IMR-90 (cell line): ENCODE measurements at regions not wholly inside any gene's neighbourhood (a gene's known extent, or its start where the extent isn't known, plus 50 kb on each side); places are given as distances from the start of the nearest gene placed in this dataset.

ENCODE experiments used
- ATAC-seq: fragments of 200-7000 bp; cut with Tn5 transposase; 2 replicates; pipeline ENCODE4 v1.9.1; 2020; ENCODE audit warnings: low read depth, mild to moderate bottlenecking, moderate library complexity
- BruUV-seq: library from RNA; stranded (reverse); fragments of 400-500 nt; replicated peaks from 2 replicates; lab custom pipeline; 2021; lab: Mats Ljungman, UMichigan
- CTCF ChIA-PET: fragments of 300-600 bp; formaldehyde crosslinking; extraction: SDS; loops from one replicate; lab custom pipeline; 2021; ENCODE audit warnings: antibody characterized with exemption; lab: Yijun Ruan, JAX
- POLR2A ChIA-PET: fragments of 300-600 bp; sonication (Branson Sonifier 250); formaldehyde crosslinking; loops from one replicate; lab custom pipeline; 2022; ENCODE audit warnings: antibody characterized with exemption; ENCODE audit not compliant: unreplicated experiment; lab: Charles Lee
- DNase-seq: peaks from one replicate; pipeline ENCODE4 v3.0.0; 2013
- H2AFZ ChIP-seq: replicated peaks from 2 replicates; pipeline ENCODE3; 2013; ENCODE audit warnings: low read length, mild to moderate bottlenecking; ENCODE audit not compliant: poor library complexity
- H2AK5ac ChIP-seq: 2 replicates; pipeline ENCODE4 v1.6.1; 2013; ENCODE audit warnings: low read depth, low read length, inconsistent platforms
- H2AK9ac ChIP-seq: replicated peaks from 2 replicates; pipeline ENCODE3; 2013; ENCODE audit warnings: mild to moderate bottlenecking, low read depth, low read length, moderate library complexity; ENCODE audit not compliant: poor library complexity
- H2BK120ac ChIP-seq: 2 replicates; pipeline ENCODE4 v1.6.1; 2013; ENCODE audit warnings: low read depth, low read length, inconsistent platforms
- H2BK15ac ChIP-seq: 3 replicates; pipeline ENCODE4 v1.6.1; 2013; ENCODE audit warnings: low read depth, low read length, inconsistent platforms
- H2BK20ac ChIP-seq: 2 replicates; pipeline ENCODE4 v1.6.1; 2013; ENCODE audit warnings: low read depth, mild to moderate bottlenecking, inconsistent platforms, low read length, moderate library complexity
- H2BK5ac ChIP-seq: 2 replicates; pipeline ENCODE4 v1.6.1; 2013; ENCODE audit warnings: mild to moderate bottlenecking, low read depth, low read length, inconsistent platforms; ENCODE audit not compliant: poor library complexity, severe bottlenecking
- H3K14ac ChIP-seq: replicated peaks from 2 replicates; pipeline ENCODE4 v1.6.1; 2013; ENCODE audit warnings: low read depth, low read length, inconsistent platforms
- H3K18ac ChIP-seq: 2 replicates; pipeline ENCODE4 v1.6.1; 2013; ENCODE audit warnings: low read depth, low read length, control low read depth
- H3K23ac ChIP-seq: 2 replicates; pipeline ENCODE4 v1.6.1; 2013; ENCODE audit warnings: low read depth, low read length, inconsistent platforms
- H3K27ac ChIP-seq: 2 replicates; pipeline ENCODE4 v1.5.1; 2013; ENCODE audit warnings: mild to moderate bottlenecking, control low read depth, low read length; ENCODE audit not compliant: insufficient read depth
- H3K27me3 ChIP-seq: 2 replicates; pipeline ENCODE4 v1.6.1; 2013; ENCODE audit warnings: low read length; ENCODE audit not compliant: control insufficient read depth, insufficient read depth
- H3K36me3 ChIP-seq: 2 replicates; pipeline ENCODE4 v1.6.1; 2013; ENCODE audit warnings: low read length, mixed read lengths; ENCODE audit not compliant: control insufficient read depth, insufficient read depth
- H3K4ac ChIP-seq: 2 replicates; pipeline ENCODE4 v1.6.1; 2013; ENCODE audit warnings: low read depth, low read length, inconsistent platforms
- H3K4me1 ChIP-seq: 2 replicates; pipeline ENCODE4 v1.6.1; 2013; ENCODE audit warnings: low read length, mixed read lengths; ENCODE audit not compliant: control insufficient read depth, insufficient read depth
- H3K4me2 ChIP-seq: 2 replicates; pipeline ENCODE4 v1.6.1; 2013; ENCODE audit warnings: low read depth, mild to moderate bottlenecking, control low read depth, low read length, moderate library complexity
- H3K4me3 ChIP-seq: 2 replicates; pipeline ENCODE4 v1.5.1; 2013; ENCODE audit warnings: low read depth, mild to moderate bottlenecking, control low read depth, low read length, moderate library complexity; ENCODE audit not compliant: insufficient read depth
- H3K56ac ChIP-seq: 2 replicates; pipeline ENCODE4 v1.6.1; 2013; ENCODE audit warnings: low read length, inconsistent platforms; ENCODE audit not compliant: insufficient read depth; ENCODE audit errors: extremely low read depth
- H3K79me1 ChIP-seq, 2 experiments: 2 replicates each; pipeline ENCODE4 v1.6.1; 2013; ENCODE audit warnings: low read length in 2 of 2, inconsistent platforms in 1 of 2, low read depth in 1 of 2
- H3K9ac ChIP-seq: 2 replicates; pipeline ENCODE4 v1.6.1; 2013; ENCODE audit warnings: low read depth, low read length, control low read depth
- H3K9me1 ChIP-seq: 2 replicates; pipeline ENCODE4 v1.6.1; 2013; ENCODE audit warnings: low read length, inconsistent platforms; ENCODE audit not compliant: insufficient read depth
- H3K9me3 ChIP-seq: 2 replicates; pipeline ENCODE4 v1.6.1; 2013; ENCODE audit warnings: low read length; ENCODE audit not compliant: control insufficient read depth, insufficient read depth
- H4K20me1 ChIP-seq: 2 replicates; pipeline ENCODE4 v1.6.1; 2013; ENCODE audit warnings: low read length, inconsistent platforms; ENCODE audit not compliant: insufficient read depth
- H4K5ac ChIP-seq: 2 replicates; pipeline ENCODE4 v1.6.1; 2013; ENCODE audit warnings: mild to moderate bottlenecking, low read depth, low read length, control low read depth
- H4K8ac ChIP-seq, 2 experiments: 2 replicates each; pipeline ENCODE4 v1.6.1; 2013; ENCODE audit warnings: low read depth in 2 of 2, low read length in 2 of 2, control low read depth in 1 of 2, inconsistent platforms in 1 of 2
- H4K91ac ChIP-seq: 2 replicates; pipeline ENCODE4 v1.6.1; 2013; ENCODE audit warnings: low read depth, low read length, inconsistent platforms; ENCODE audit not compliant: insufficient read depth
- CHD1 ChIP-seq: IDR thresholded peaks from 2 replicates; pipeline ENCODE4 v1.6.1; 2012; ENCODE audit warnings: low read depth, low read length, improper control_type of control experiment
- NFE2L2 ChIP-seq: fragments of 150-350 bp; IDR thresholded peaks from 2 replicates; pipeline ENCODE4 v1.6.1; 2016; ENCODE audit warnings: low read depth, mild to moderate bottlenecking, low read length
- WGBS, 2 experiments: methylation state at CpG; one replicate each; pipeline versions ENCODE4 v1.1.5 to v1.1.7; 2013; ENCODE audit warnings: missing lambda C conversion rate in 2 of 2; ENCODE audit not compliant: insufficient read length in 1 of 2; ENCODE audit errors: extremely low coverage in 2 of 2; 5-methylcytosine and 5-hydroxymethylcytosine counted together
- dilution Hi-C: fragments of 300-500 bp; cut with HindIII; formaldehyde crosslinking; loops from one replicate; pipeline ENCODE4 v1.14.3; 2018; ENCODE audit warnings: low sequenced_read_pairs; ENCODE audit not compliant: unreplicated experiment
- in situ Hi-C: fragments of 300-500 bp; cut with MboI; formaldehyde crosslinking; loops from 3 replicates; pipeline ENCODE4 v1.14.3; 2019; ENCODE audit warnings: low sequenced_read_pairs, inconsistent platforms, mixed read lengths
- intact Hi-C: fragments of 100-400 bp; cut with micrococcal nuclease; formaldehyde crosslinking; loops from 2 replicates; pipeline ENCODE4 v1.10.0; 2022

DNA sequence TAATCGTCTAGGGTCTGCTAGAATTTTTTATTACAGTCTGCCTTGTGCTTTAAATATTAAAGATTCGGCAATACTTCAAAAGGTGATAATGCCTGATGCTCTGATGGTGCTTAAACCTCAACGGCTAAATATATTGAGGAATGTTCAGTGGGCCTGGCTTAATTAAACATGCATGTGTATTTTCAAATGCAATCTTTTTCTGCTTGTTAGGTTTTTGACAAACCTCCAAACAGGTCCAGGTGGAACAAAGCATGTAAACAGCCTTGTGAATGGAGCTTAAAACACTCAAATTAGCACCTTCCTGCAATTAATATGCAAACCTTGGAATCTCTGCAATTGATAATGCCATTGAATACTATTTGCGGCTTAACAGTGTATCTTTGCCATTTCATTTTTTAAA, 334.9 kb downstream of the BARHL2 start:
- Histone ChIP-seq H3K4me1 (no peaks in the 10 kb centered on the region), H2BK120ac (no peak overlapping the region), H2AK5ac (no peak overlapping the region), H4K5ac (no peak overlapping the region), H2BK5ac (no peak overlapping the region), H3K23ac (no peak overlapping the region), H2AK9ac (no peak overlapping the region), H3K4ac (no peak overlapping the region), H2AFZ (no peak overlapping the region), H3K14ac (no peak overlapping the region), H3K56ac (no peak overlapping the region), H3K9me3 (no peaks in the 10 kb centered on the region), H3K27me3 (no peaks in the 10 kb centered on the region), H2BK15ac (no peak overlapping the region), H4K20me1 (no peaks in the 10 kb centered on the region), H3K36me3 (no peaks in the 10 kb centered on the region), H3K18ac (no peak overlapping the region), H3K4me3 (no peak overlapping the region), H3K9me1 (no peaks in the 10 kb centered on the region), H3K27ac (no peak overlapping the region), H3K4me2 (no peak overlapping the region), H3K79me1 (no peaks in the 10 kb centered on the region), H3K9ac (no peak overlapping the region), H4K91ac (no peak overlapping the region), H2BK20ac (no peak overlapping the region), H4K8ac (no peak overlapping the region)
- POLR2A ChIA-PET = no interaction called here
- no TSS peak for BruUV-seq
- dilution Hi-C loops (no loop called here), intact Hi-C loops (no loop called here), in situ Hi-C loops (no loop called here)
- CTCF ChIA-PET = no interaction called here
- TF ChIP-seq NFE2L2 (no peak), CHD1 (no peak)
- ATAC-seq = no peak
- WGBS, 2 experiments = no CpG with 5 or more reads among the region's 4 CpGs
- DNase-seq = no peak
